ENCODE measurements at regions not wholly inside any gene's neighbourhood (a gene's known extent, or its start where the extent isn't known, plus 50 kb on each side); places are given as distances from the start of the nearest gene placed in this dataset.

GRCh38 chrY:16629146-16629545, 1250.9 kb downstream of the CDY2B start:
- TF ChIP-seq CTCF (IDR thresholded peaks at IDR 0.05 in 8 of 11, conservative IDR thresholded peaks at IDR 0.05 in 3 of 11): no peak
- no peak for TF ChIP-seq POLR2A (IDR thresholded peaks at IDR 0.05)
